Nephron (organoid): ENCODE measurements at regions not wholly inside any gene's neighbourhood (a gene's known extent, or its start where the extent isn't known, plus 50 kb on each side); places are given as distances from the start of the nearest gene placed in this dataset.

Experiments
- H3K27ac Mint-ChIP-seq, 3 experiments: 2 replicates each; pipeline ENCODE4 v1.8.0; 2020; ENCODE audit warnings: mixed read lengths in 3 of 3, mild to moderate bottlenecking in 2 of 3, moderate library complexity in 1 of 3
- H3K27me3 Mint-ChIP-seq: 2 replicates; pipeline ENCODE4 v1.8.0; 2021; ENCODE audit warnings: low read depth, mild to moderate bottlenecking, moderate library complexity, mixed read lengths
- H3K36me3 Mint-ChIP-seq: 2 replicates; pipeline ENCODE4 v1.8.0; 2020; ENCODE audit warnings: low read depth, mixed read lengths
- H3K4me1 Mint-ChIP-seq: 2 replicates; pipeline ENCODE4 v1.8.0; 2020; ENCODE audit warnings: mixed read lengths
- H3K4me3 Mint-ChIP-seq, 3 experiments: 2 replicates each; pipeline ENCODE4 v1.8.0; 2020; ENCODE audit warnings: mild to moderate bottlenecking in 3 of 3, mixed read lengths in 3 of 3, moderate library complexity in 2 of 3
- H3K9me3 Mint-ChIP-seq: 2 replicates; pipeline ENCODE4 v1.8.0; 2020; ENCODE audit warnings: mixed read lengths
- CTCF ChIP-seq, 3 experiments: fragments of 200-600 bp; sonication (generic); IDR thresholded peaks; one replicate each; pipeline ENCODE4 v1.5.0; 2021; ENCODE audit warnings: antibody characterized with exemption in 3 of 3; ENCODE audit not compliant: unreplicated experiment in 3 of 3

GRCh38 chr4:110290511-110290910 lies 92.1 kb upstream of the ELOVL6 start:
- H3K36me3 Mint-ChIP-seq = no peaks in the 10 kb centered on the region
- peaks cover 9% of the 10 kb centered on the region for H3K4me1 Mint-ChIP-seq
- H3K27ac Mint-ChIP-seq = no peak overlapping the region
- TF ChIP-seq CTCF (IDR thresholded peaks at IDR 0.05; ENCODE audit: unreplicated experiment in 3 of 3) = no peak
- H3K27me3 Mint-ChIP-seq = peaks cover 5% of the 10 kb centered on the region
- no peak overlapping the region for H3K4me3 Mint-ChIP-seq
- H3K9me3 Mint-ChIP-seq = peaks cover 2% of the 10 kb centered on the region

DNA sequence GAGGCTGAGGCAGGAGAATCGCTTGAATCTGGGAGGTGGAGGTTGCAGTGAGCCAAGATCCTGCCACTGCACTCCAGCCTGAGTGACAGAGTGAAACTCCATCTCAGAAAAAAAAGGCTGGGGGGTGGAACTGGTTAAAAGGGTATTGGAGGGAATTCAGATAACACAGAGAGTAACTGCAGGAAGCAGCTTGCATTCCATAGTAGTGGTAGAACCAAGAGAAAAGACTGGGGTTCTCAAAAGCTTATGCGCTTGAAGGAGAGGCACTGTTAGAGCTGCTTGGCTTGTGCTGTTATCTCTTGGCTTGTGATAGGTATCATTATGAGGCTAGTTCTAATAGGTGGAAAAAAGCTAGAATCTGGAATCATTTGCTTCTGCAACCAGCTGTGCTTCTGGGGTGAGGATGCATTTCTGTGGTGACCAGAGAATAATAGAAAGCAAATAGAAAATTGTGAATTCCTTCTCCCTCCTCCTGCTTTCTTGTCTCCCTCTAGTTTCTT lies 91.2 kb upstream of the ELOVL6 start:
- Mint-ChIP-seq H3K27me3 (peaks cover 6% of the 10 kb centered on the region), H3K36me3 (no peaks in the 10 kb centered on the region), H3K27ac (no peak overlapping the region), H3K9me3 (peaks cover 2% of the 10 kb centered on the region), H3K4me3 (no peak overlapping the region), H3K4me1 (peaks cover 9% of the 10 kb centered on the region)
- TF ChIP-seq CTCF (IDR thresholded peaks at IDR 0.05; ENCODE audit: unreplicated experiment in 3 of 3) = no peak

DNA sequence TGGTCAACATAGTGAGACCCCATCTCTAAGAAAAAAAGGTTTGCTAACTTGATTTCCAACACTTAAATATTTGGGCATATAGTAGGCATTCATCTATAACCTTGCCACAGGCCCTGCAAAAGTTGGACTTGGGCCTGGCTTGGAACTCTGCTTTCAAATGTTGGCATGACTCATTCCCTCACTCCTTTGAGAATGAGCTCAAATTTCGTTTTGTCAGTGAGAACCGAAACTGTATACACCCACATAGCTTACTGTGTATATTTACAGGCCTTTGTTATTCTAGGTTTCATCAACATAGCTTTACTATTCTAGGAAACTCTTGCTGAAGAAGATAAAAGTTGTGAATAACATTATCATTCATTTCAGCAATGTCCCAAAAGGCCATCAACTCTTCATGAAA lies 88.7 kb upstream of the ELOVL6 start:
- Mint-ChIP-seq H3K9me3 (peaks cover 2% of the 10 kb centered on the region), H3K4me1 (peaks cover 9% of the 10 kb centered on the region), H3K27me3 (peaks cover 11% of the 10 kb centered on the region), H3K4me3 (no peak overlapping the region), H3K27ac (no peak overlapping the region), H3K36me3 (no peaks in the 10 kb centered on the region)
- TF ChIP-seq CTCF (IDR thresholded peaks at IDR 0.05; ENCODE audit: unreplicated experiment in 3 of 3) = no peak

GRCh38 chr4:110278127-110278526 lies 79.7 kb upstream of the ELOVL6 start:
- Mint-ChIP-seq H3K27me3 (peaks cover 9% of the 10 kb centered on the region), H3K27ac (no peak overlapping the region), H3K36me3 (no peaks in the 10 kb centered on the region), H3K9me3 (peaks cover 2% of the 10 kb centered on the region), H3K4me3 (no peak overlapping the region), H3K4me1 (no peaks in the 10 kb centered on the region)
- TF ChIP-seq CTCF (IDR thresholded peaks at IDR 0.05; ENCODE audit: unreplicated experiment in 3 of 3) = no peak

- Mint-ChIP-seq H3K4me3 (no peak overlapping the region), H3K36me3 (no peaks in the 10 kb centered on the region), H3K27ac (no peak overlapping the region), H3K27me3 (peaks cover 11% of the 10 kb centered on the region), H3K9me3 (peaks cover 2% of the 10 kb centered on the region), H3K4me1 (no peaks in the 10 kb centered on the region)
- no peak for TF ChIP-seq CTCF (IDR thresholded peaks at IDR 0.05; ENCODE audit: unreplicated experiment in 3 of 3)
Measured at GRCh38 chr4:110275871-110276270, 77.5 kb upstream of the ELOVL6 start.

- no peak for TF ChIP-seq CTCF (IDR thresholded peaks at IDR 0.05; ENCODE audit: unreplicated experiment in 3 of 3)
- Mint-ChIP-seq H3K4me1 (no peaks in the 10 kb centered on the region), H3K4me3 (no peak overlapping the region), H3K27ac (no peak overlapping the region), H3K36me3 (no peaks in the 10 kb centered on the region), H3K27me3 (peaks cover 11% of the 10 kb centered on the region), H3K9me3 (peaks cover 2% of the 10 kb centered on the region)
Measured at GRCh38 chr4:110271986-110272385, 73.6 kb upstream of the ELOVL6 start.
